Esophagus muscularis mucosa (tissue), 4 donors: ENCODE measurements at regions not wholly inside any gene's neighbourhood (a gene's known extent, or its start where the extent isn't known, plus 50 kb on each side); places are given as distances from the start of the nearest gene placed in this dataset.

ENCODE experiments used
- EP300 ChIP-seq: sonication (generic); formaldehyde crosslinking; IDR thresholded peaks from one replicate; pipeline ENCODE4 v1.6.1; 2017; ENCODE audit warnings: antibody characterized with exemption
- POLR2A ChIP-seq: fragments of 450-650 bp; IDR thresholded peaks from one replicate; pipeline ENCODE4 v1.6.1; 2017; ENCODE audit warnings: antibody characterized with exemption, moderate library complexity, mild to moderate bottlenecking, low read depth
- POLR2AphosphoS5 ChIP-seq, 2 donors: sonication (generic); formaldehyde crosslinking; IDR thresholded peaks; one replicate each; pipeline ENCODE4 v1.6.1; 2017; ENCODE audit warnings: antibody characterized with exemption in 2 of 2
- TF ChIP-seq, protein P1 (sequence below), 3 experiments: fragments of 200-600 bp in 2 of 3; fragments of 450-650 bp in 1 of 3; sonication (generic) in 2 of 3; IDR thresholded peaks; one replicate each; pipeline ENCODE4 v1.5.1; 2017 to 2019; ENCODE audit warnings: antibody characterized with exemption in 3 of 3, mild to moderate bottlenecking in 2 of 3, moderate library complexity in 1 of 3

DNA sequence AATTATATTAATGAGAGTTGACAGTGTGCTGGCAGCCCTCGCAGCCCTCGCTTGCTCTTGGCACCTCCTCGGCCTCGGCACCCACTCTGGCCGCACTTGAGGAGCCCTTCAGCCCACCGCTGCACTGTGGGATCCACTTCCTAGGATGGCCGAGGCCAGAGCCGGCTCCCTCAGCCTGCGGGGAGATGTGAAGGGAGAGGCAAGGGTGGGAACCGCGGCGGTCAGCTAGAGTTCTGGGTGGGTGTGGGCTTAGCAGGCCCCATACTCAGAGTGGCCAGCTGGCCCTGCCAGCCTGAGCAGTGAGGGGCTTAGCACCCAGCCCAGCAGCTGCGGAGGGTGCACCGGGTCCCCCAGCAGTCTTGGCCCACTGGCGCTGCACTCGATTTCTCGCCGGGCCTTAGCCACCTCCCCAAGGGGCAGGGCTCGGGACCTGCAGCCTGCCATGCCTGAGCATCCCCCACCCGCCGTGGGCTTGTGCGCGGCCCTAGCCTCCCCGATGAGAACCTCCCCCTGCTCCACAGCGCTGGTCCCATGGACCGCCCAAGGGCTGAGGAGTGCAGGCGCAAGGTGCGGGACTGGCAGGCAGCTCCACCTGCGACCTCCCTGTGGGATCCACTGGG is 68.2 kb upstream of the LRRTM4 start:
- TF ChIP-seq, protein P1, sequence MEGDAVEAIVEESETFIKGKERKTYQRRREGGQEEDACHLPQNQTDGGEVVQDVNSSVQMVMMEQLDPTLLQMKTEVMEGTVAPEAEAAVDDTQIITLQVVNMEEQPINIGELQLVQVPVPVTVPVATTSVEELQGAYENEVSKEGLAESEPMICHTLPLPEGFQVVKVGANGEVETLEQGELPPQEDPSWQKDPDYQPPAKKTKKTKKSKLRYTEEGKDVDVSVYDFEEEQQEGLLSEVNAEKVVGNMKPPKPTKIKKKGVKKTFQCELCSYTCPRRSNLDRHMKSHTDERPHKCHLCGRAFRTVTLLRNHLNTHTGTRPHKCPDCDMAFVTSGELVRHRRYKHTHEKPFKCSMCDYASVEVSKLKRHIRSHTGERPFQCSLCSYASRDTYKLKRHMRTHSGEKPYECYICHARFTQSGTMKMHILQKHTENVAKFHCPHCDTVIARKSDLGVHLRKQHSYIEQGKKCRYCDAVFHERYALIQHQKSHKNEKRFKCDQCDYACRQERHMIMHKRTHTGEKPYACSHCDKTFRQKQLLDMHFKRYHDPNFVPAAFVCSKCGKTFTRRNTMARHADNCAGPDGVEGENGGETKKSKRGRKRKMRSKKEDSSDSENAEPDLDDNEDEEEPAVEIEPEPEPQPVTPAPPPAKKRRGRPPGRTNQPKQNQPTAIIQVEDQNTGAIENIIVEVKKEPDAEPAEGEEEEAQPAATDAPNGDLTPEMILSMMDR (IDR thresholded peaks at IDR 0.05) = no peak
- TF ChIP-seq POLR2A = no peak
- no peak for TF ChIP-seq EP300
- no peak for TF ChIP-seq POLR2AphosphoS5 (IDR thresholded peaks at IDR 0.05)
